H1 (cell line): ENCODE measurements at regions not wholly inside any gene's neighbourhood (a gene's known extent, or its start where the extent isn't known, plus 50 kb on each side); places are given as distances from the start of the nearest gene placed in this dataset.

ENCODE experiments used
- CTCF ChIA-PET: fragments of 300-600 bp; sonication (Branson Sonifier 250); formaldehyde crosslinking; loops from one replicate; lab custom pipeline; 2021; ENCODE audit not compliant: partially characterized antibody; lab: Charles Lee
- POLR2A ChIA-PET: fragments of 300-600 bp; sonication (Branson Sonifier 250); formaldehyde crosslinking; loops from one replicate; lab custom pipeline; 2021; ENCODE audit warnings: inconsistent platforms; ENCODE audit not compliant: partially characterized antibody; lab: Charles Lee
- DNase-seq, 2 experiments: peaks; one replicate each; pipeline versions ENCODE4 v3.0.0 to v3.0.0-alpha.2; 2010 to 2022; ENCODE audit warnings: low spot score in 2 of 2, low read depth in 1 of 2, mixed read lengths in 1 of 2
- FAIRE-seq: peaks from 2 replicates; lab custom pipeline; 2011; peaks lifted over from hg19 to GRCh38; lab: Jason Lieb, UNC
- H2AFZ ChIP-seq: 2 replicates; pipeline ENCODE4 v1.8.1; 2012; ENCODE audit warnings: low read length, inconsistent platforms
- H2AK5ac ChIP-seq: 2 replicates; pipeline ENCODE4 v1.6.1; 2013; ENCODE audit warnings: low read depth, low read length
- H2BK120ac ChIP-seq: replicated peaks from 2 replicates; pipeline ENCODE3; 2013; ENCODE audit warnings: low read depth, low read length, inconsistent platforms
- H2BK12ac ChIP-seq: 2 replicates; pipeline ENCODE4 v1.6.1; 2013; ENCODE audit warnings: low read depth, low read length
- H2BK15ac ChIP-seq: 2 replicates; pipeline ENCODE4 v1.6.1; 2013; ENCODE audit warnings: low read length
- H2BK20ac ChIP-seq: 2 replicates; pipeline ENCODE4 v1.6.1; 2013; ENCODE audit warnings: low read length
- H2BK5ac ChIP-seq: 2 replicates; pipeline ENCODE4 v1.6.1; 2013; ENCODE audit warnings: low read depth, low read length
- H3K14ac ChIP-seq: 2 replicates; pipeline ENCODE4 v1.6.1; 2013; ENCODE audit warnings: inconsistent platforms; ENCODE audit not compliant: insufficient read length
- H3K18ac ChIP-seq: 2 replicates; pipeline ENCODE4 v1.6.1; 2013; ENCODE audit warnings: low read length; ENCODE audit errors: extremely low read depth
- H3K23ac ChIP-seq: 2 replicates; pipeline ENCODE4 v1.6.1; 2013; ENCODE audit warnings: inconsistent platforms; ENCODE audit not compliant: insufficient read length
- H3K23me2 ChIP-seq: 2 replicates; pipeline ENCODE4 v1.6.1; 2013; ENCODE audit warnings: low read depth, low read length
- H3K27ac ChIP-seq: 2 replicates; pipeline ENCODE4 v1.6.1; 2011; ENCODE audit warnings: low read depth, low read length, inconsistent platforms
- H3K27me3 ChIP-seq, 4 experiments: replicated peaks in 1 of 4; 1 replicate in 1 of 4; 2 replicates in 3 of 4; pipeline versions ENCODE4 v1.6.1 to v1.8.1; 2011 to 2013; ENCODE audit warnings: low read length in 3 of 4, mild to moderate bottlenecking in 3 of 4, inconsistent platforms in 2 of 4, mixed read lengths in 2 of 4, moderate library complexity in 1 of 4; ENCODE audit not compliant: control insufficient read depth in 3 of 4, insufficient read depth in 3 of 4; ENCODE audit errors: extremely low read depth in 1 of 4
- H3K36me3 ChIP-seq, 4 experiments: 2 replicates each; pipeline versions ENCODE4 v1.6.1 to v1.8.1; 2011 to 2013; ENCODE audit warnings: mild to moderate bottlenecking in 4 of 4, low read length in 3 of 4, moderate library complexity in 2 of 4, control low read depth in 1 of 4, inconsistent platforms in 1 of 4; ENCODE audit not compliant: insufficient read depth in 4 of 4, control insufficient read depth in 2 of 4
- H3K4ac ChIP-seq: replicated peaks from 2 replicates; pipeline ENCODE3; 2013; ENCODE audit warnings: low read length, low read depth, mixed read lengths, inconsistent platforms; ENCODE audit not compliant: insufficient read length
- H3K4me1 ChIP-seq, 4 experiments: replicated peaks in 1 of 4; 1 replicate in 1 of 4; 2 replicates in 3 of 4; pipeline versions ENCODE4 v1.6.1 to v1.8.1; 2011 to 2013; ENCODE audit warnings: low read length in 3 of 4, inconsistent platforms in 2 of 4, mixed read lengths in 1 of 4; ENCODE audit not compliant: insufficient read depth in 4 of 4, control insufficient read depth in 3 of 4
- H3K4me2 ChIP-seq, 2 experiments: 2 replicates each; pipeline versions ENCODE4 v1.6.1 to v1.8.1; 2011 to 2013; ENCODE audit warnings: low read depth in 2 of 2, low read length in 2 of 2, control low read depth in 1 of 2, inconsistent platforms in 1 of 2, mild to moderate bottlenecking in 1 of 2; ENCODE audit not compliant: insufficient read depth in 1 of 2
- H3K4me3 ChIP-seq, 4 experiments: fragments of 200-600, 300-600 bp in 1 of 4; sonication (generic), shearing (Covaris generic), sonication (Bioruptor Twin) in 1 of 4; 2 replicates each; pipeline versions ENCODE4 v1.5.1 to v1.8.1; 2011 to 2016; ENCODE audit warnings: low read length in 4 of 4, low read depth in 3 of 4, control low read depth in 2 of 4, inconsistent platforms in 2 of 4, mild to moderate bottlenecking in 2 of 4, mixed read lengths in 1 of 4, moderate library complexity in 1 of 4; ENCODE audit not compliant: insufficient read depth in 2 of 4; ENCODE audit errors: extremely low read depth in 1 of 4
- H3K56ac ChIP-seq: replicated peaks from 2 replicates; pipeline ENCODE3; 2013; ENCODE audit warnings: low read depth, mild to moderate bottlenecking, mixed read lengths, low read length, inconsistent platforms; ENCODE audit not compliant: insufficient read length
- H3K79me1 ChIP-seq: 2 replicates; pipeline ENCODE4 v1.6.1; 2013; ENCODE audit warnings: low read depth, low read length, control low read depth
- H3K79me2 ChIP-seq, 2 experiments: 2 replicates each; pipeline versions ENCODE4 v1.6.1 to v1.8.1; 2012 to 2013; ENCODE audit warnings: low read length in 2 of 2, mild to moderate bottlenecking in 2 of 2, inconsistent platforms in 1 of 2; ENCODE audit not compliant: insufficient read depth in 2 of 2, control insufficient read depth in 1 of 2
- H3K9ac ChIP-seq, 4 experiments: replicated peaks in 1 of 4; 1 replicate in 1 of 4; 2 replicates in 3 of 4; pipeline versions ENCODE4 v1.6.1 to v1.8.1; 2011 to 2013; ENCODE audit warnings: low read depth in 3 of 4, low read length in 3 of 4, control low read depth in 2 of 4, mild to moderate bottlenecking in 2 of 4, moderate library complexity in 2 of 4, inconsistent platforms in 1 of 4; ENCODE audit errors: extremely low read depth in 1 of 4
- H3K9me3 ChIP-seq, 2 experiments: 2 replicates each; pipeline versions ENCODE4 v1.6.1 to v1.8.1; 2012 to 2013; ENCODE audit warnings: mild to moderate bottlenecking in 2 of 2, moderate library complexity in 2 of 2, control low read depth in 1 of 2, inconsistent platforms in 1 of 2, low read depth in 1 of 2, low read length in 1 of 2, mixed read lengths in 1 of 2; ENCODE audit not compliant: insufficient read depth in 2 of 2
- H4K20me1 ChIP-seq, 2 experiments: replicated peaks in 1 of 2; 2 replicates each; pipeline versions ENCODE3 to v1.8.1; 2011 to 2013; ENCODE audit warnings: inconsistent platforms in 2 of 2, low read length in 2 of 2, mild to moderate bottlenecking in 1 of 2; ENCODE audit not compliant: insufficient read depth in 2 of 2, control insufficient read depth in 1 of 2
- H4K5ac ChIP-seq: 2 replicates; pipeline ENCODE4 v1.6.1; 2013; ENCODE audit warnings: low read length, low read depth, mixed read lengths, inconsistent platforms; ENCODE audit not compliant: insufficient read length
- H4K8ac ChIP-seq: 2 replicates; pipeline ENCODE4 v1.8.0; 2013; ENCODE audit warnings: mild to moderate bottlenecking, moderate library complexity, low read length, inconsistent platforms; ENCODE audit not compliant: insufficient read depth; ENCODE audit errors: extremely low read depth
- H4K91ac ChIP-seq: replicated peaks from 2 replicates; pipeline ENCODE3; 2013; ENCODE audit warnings: low read length, mixed read lengths, inconsistent platforms; ENCODE audit not compliant: insufficient read length
- BACH1 ChIP-seq: IDR thresholded peaks from 2 replicates; pipeline ENCODE4 v1.6.1; 2012; ENCODE audit warnings: low read length, improper control_type of control experiment
- CTBP2 ChIP-seq: IDR thresholded peaks from 2 replicates; pipeline ENCODE4 v1.7.0; 2011; ENCODE audit warnings: borderline replicate concordance, mild to moderate bottlenecking, moderate library complexity, mixed read lengths, low read length; ENCODE audit not compliant: insufficient read depth, insufficient read length
- CTCF ChIP-seq, 3 experiments: IDR thresholded peaks; 1 replicate in 2 of 3; 2 replicates in 1 of 3; pipeline versions ENCODE4 v1.5.1 to v1.6.1; 2011; ENCODE audit warnings: low read length in 3 of 3, mild to moderate bottlenecking in 3 of 3, inconsistent platforms in 2 of 3, low read depth in 1 of 3, moderate library complexity in 1 of 3; ENCODE audit not compliant: insufficient read depth in 1 of 3; ENCODE audit errors: control extremely low read depth in 1 of 3
- EZH2 ChIP-seq: fragments of 200-600 bp; sonication (generic); IDR thresholded peaks from 2 replicates; pipeline ENCODE4 v1.7.1; 2012; ENCODE audit warnings: low read depth, mild to moderate bottlenecking, moderate library complexity, low read length, inconsistent platforms; ENCODE audit not compliant: severe bottlenecking
- KDM4A ChIP-seq: IDR thresholded peaks from one replicate; pipeline ENCODE4 v1.7.1; 2012; ENCODE audit warnings: low read depth, mild to moderate bottlenecking, moderate library complexity, low read length, inconsistent platforms; ENCODE audit not compliant: severe bottlenecking
- PHF8 ChIP-seq: fragments of 200-600 bp; sonication (generic); conservative IDR thresholded peaks from 2 replicates; pipeline ENCODE4 v1.7.1; 2012; ENCODE audit warnings: low read depth, mild to moderate bottlenecking, inconsistent platforms, low read length, moderate library complexity
- POU5F1 ChIP-seq: IDR thresholded peaks from 2 replicates; pipeline ENCODE4 v1.6.1; 2011; ENCODE audit warnings: low read depth, mild to moderate bottlenecking, low read length, moderate library complexity
- RBBP5 ChIP-seq: IDR thresholded peaks from 2 replicates; pipeline ENCODE4 v1.7.1; 2012; ENCODE audit warnings: low read depth, mild to moderate bottlenecking, inconsistent platforms, low read length, moderate library complexity, borderline replicate concordance
- SAP30 ChIP-seq: fragments of 300-600 bp; sonication (generic); IDR thresholded peaks from 2 replicates; pipeline ENCODE4 v1.7.1; 2012; ENCODE audit warnings: low read length, moderate library complexity, mild to moderate bottlenecking, inconsistent platforms; ENCODE audit not compliant: insufficient read depth, insufficient replicate concordance
- SP1 ChIP-seq: IDR thresholded peaks from 2 replicates; pipeline ENCODE4 v1.6.1; 2011; ENCODE audit warnings: low read depth, low read length
- SUZ12 ChIP-seq: fragments of 200-600 bp; sonication (generic); IDR thresholded peaks from 2 replicates; pipeline ENCODE4 v1.6.1; 2012; ENCODE audit warnings: mild to moderate bottlenecking, inconsistent platforms, low read length, moderate library complexity, mixed read lengths
- TAF7 ChIP-seq: optimal IDR thresholded peaks from 2 replicates; pipeline ENCODE3; 2011; ENCODE audit warnings: low read depth, mild to moderate bottlenecking, inconsistent platforms, low read length, moderate library complexity, borderline replicate concordance
- WGBS, 2 experiments: shearing (Covaris generic) in 1 of 2; methylation state at CpG; one replicate each; pipeline versions ENCODE4 v1.1.6 to v1.1.7; 2013 to 2015; ENCODE audit warnings: low lambda C conversion rate in 2 of 2, mixed read lengths in 2 of 2, inconsistent platforms in 1 of 2, low coverage in 1 of 2, missing lambda C conversion rate in 1 of 2; ENCODE audit not compliant: insufficient replicate concordance in 2 of 2, insufficient coverage in 1 of 2, insufficient read length in 1 of 2; ENCODE audit errors: extremely low coverage in 1 of 2, missing lambda C conversion rate in 1 of 2; 5-methylcytosine and 5-hydroxymethylcytosine counted together

- Histone ChIP-seq H3K79me2 (no peaks in the 10 kb centered on the region), H3K79me1 (no peaks in the 10 kb centered on the region; the same call in 1 of the 2 replicates), H3K14ac (no peak overlapping the region), H3K56ac (no peak overlapping the region), H3K4me1 (no peaks in the 10 kb centered on the region), H3K4me3 (no peak overlapping the region), H3K4me2 (no peak overlapping the region), H2AFZ (no peak overlapping the region), H2BK120ac (no peak overlapping the region), H3K18ac (no peak overlapping the region), H4K91ac (no peak overlapping the region), H3K9me3 (no peaks in the 10 kb centered on the region), H4K5ac (no peak overlapping the region), H3K9ac (no peak overlapping the region), H2BK20ac (no peak overlapping the region), H4K20me1 (no peaks in the 10 kb centered on the region), H4K8ac (no peak overlapping the region), H2AK5ac (no peak overlapping the region), H2BK12ac (no peak overlapping the region), H2BK15ac (no peak overlapping the region), H3K23ac (no peak overlapping the region), H3K4ac (no peak overlapping the region), H2BK5ac (no peak overlapping the region), H3K27ac (no peak overlapping the region), H3K36me3 (no peaks in the 10 kb centered on the region), H3K27me3 (no peaks in the 10 kb centered on the region; a peak in 1 of 7 replicates), H3K23me2 (no peaks in the 10 kb centered on the region)
- ChIA-PET CTCF (no interaction called here), POLR2A (no interaction called here)
- FAIRE-seq (no peak), DNase-seq (no peak)
- 85% methylated on average over 7 of the region's 7 CpGs; no CpG with 5 or more reads in 1 of the 2 experiments for WGBS, 2 experiments
- no peak for TF ChIP-seq POU5F1
- no peak for TF ChIP-seq RBBP5
- no peak for TF ChIP-seq SUZ12
- no peak for TF ChIP-seq CTBP2
- TF ChIP-seq SAP30, result no peak
- no peak for TF ChIP-seq TAF7
- no peak for TF ChIP-seq PHF8
- no peak for TF ChIP-seq EZH2
- no peak for TF ChIP-seq BACH1
- TF ChIP-seq SP1, result no peak
- no peak for TF ChIP-seq CTCF (IDR thresholded peaks at IDR 0.05; ENCODE audit: control extremely low read depth in 1 of 3, insufficient read depth in 1 of 3, low read depth in 1 of 3, low read length in 3 of 3)
- no peak for TF ChIP-seq KDM4A
These were observed 257.3 kb upstream of the SULF2 start for GRCh38 chr20:48042628-48043027.
